Fibroblast of lung (primary cell): ENCODE measurements at regions not wholly inside any gene's neighbourhood (a gene's known extent, or its start where the extent isn't known, plus 50 kb on each side); places are given as distances from the start of the nearest gene placed in this dataset.

ENCODE experiments used
- DNase-seq, 2 donors: peaks; one replicate each; pipeline versions ENCODE4 v3.0.0 to v3.0.0-alpha.2; 2010; ENCODE audit warnings: low read depth in 2 of 2
- H2AFZ ChIP-seq: 2 replicates; pipeline ENCODE4 v1.5.1; 2012; ENCODE audit warnings: low read length, control low read depth, inconsistent platforms
- H3K27ac ChIP-seq: 2 replicates; pipeline ENCODE4 v1.5.1; 2011; ENCODE audit warnings: low read length, control low read depth; ENCODE audit not compliant: insufficient read depth
- H3K27me3 ChIP-seq: 2 replicates; pipeline ENCODE4 v1.5.1; 2011; ENCODE audit warnings: mild to moderate bottlenecking, low read length; ENCODE audit not compliant: control insufficient read depth, insufficient read depth
- H3K36me3 ChIP-seq: 2 replicates; pipeline ENCODE4 v1.5.1; 2011; ENCODE audit warnings: low read length; ENCODE audit not compliant: control insufficient read depth, insufficient read depth
- H3K4me1 ChIP-seq: 2 replicates; pipeline ENCODE4 v1.5.1; 2011; ENCODE audit warnings: low read length; ENCODE audit not compliant: control insufficient read depth, insufficient read depth; ENCODE audit errors: extremely low read depth
- H3K4me2 ChIP-seq: 2 replicates; pipeline ENCODE4 v1.5.1; 2011; ENCODE audit warnings: low read length, control low read depth; ENCODE audit not compliant: insufficient read depth; ENCODE audit errors: extremely low read depth
- H3K4me3 ChIP-seq, 4 experiments: fragments of 200-600 bp in 1 of 4; sonication (generic) in 1 of 4; replicated peaks in 1 of 4; 2 replicates each; pipeline ENCODE4 v1.5.1; 2011 to 2016; ENCODE audit warnings: low read length in 4 of 4, low read depth in 3 of 4, mild to moderate bottlenecking in 3 of 4, control low read depth in 2 of 4, inconsistent platforms in 1 of 4, mixed read lengths in 1 of 4; ENCODE audit not compliant: insufficient read depth in 1 of 4; ENCODE audit errors: control extremely low read depth in 1 of 4
- H3K79me2 ChIP-seq: 2 replicates; pipeline ENCODE4 v1.5.1; 2012; ENCODE audit warnings: mild to moderate bottlenecking, low read length, inconsistent platforms; ENCODE audit not compliant: control insufficient read depth, insufficient read depth
- H3K9ac ChIP-seq: 2 replicates; pipeline ENCODE4 v1.5.1; 2011; ENCODE audit warnings: mild to moderate bottlenecking, low read length, control low read depth; ENCODE audit not compliant: insufficient read depth
- H3K9me3 ChIP-seq: 2 replicates; pipeline ENCODE4 v1.5.1; 2012; ENCODE audit warnings: low read depth, low read length; ENCODE audit not compliant: control insufficient read depth, insufficient read depth
- H4K20me1 ChIP-seq: 2 replicates; pipeline ENCODE4 v1.5.1; 2011; ENCODE audit warnings: low read length; ENCODE audit not compliant: control insufficient read depth, insufficient read depth; ENCODE audit errors: extremely low read depth
- EZH2 ChIP-seq: IDR thresholded peaks from 2 replicates; pipeline ENCODE4 v1.5.1; 2012; ENCODE audit warnings: low read length, control low read depth, mild to moderate bottlenecking; ENCODE audit errors: missing control alignments
- TF ChIP-seq, protein P1 (sequence below), 2 donors: IDR thresholded peaks in 1 of 2; conservative IDR thresholded peaks in 1 of 2; 1 replicate in 1 of 2; 2 replicates in 1 of 2; pipeline ENCODE4 v1.5.1; 2011 to 2012; ENCODE audit warnings: low read length in 2 of 2, control low read depth in 1 of 2, inconsistent platforms in 1 of 2, low read depth in 1 of 2, mild to moderate bottlenecking in 1 of 2

DNA sequence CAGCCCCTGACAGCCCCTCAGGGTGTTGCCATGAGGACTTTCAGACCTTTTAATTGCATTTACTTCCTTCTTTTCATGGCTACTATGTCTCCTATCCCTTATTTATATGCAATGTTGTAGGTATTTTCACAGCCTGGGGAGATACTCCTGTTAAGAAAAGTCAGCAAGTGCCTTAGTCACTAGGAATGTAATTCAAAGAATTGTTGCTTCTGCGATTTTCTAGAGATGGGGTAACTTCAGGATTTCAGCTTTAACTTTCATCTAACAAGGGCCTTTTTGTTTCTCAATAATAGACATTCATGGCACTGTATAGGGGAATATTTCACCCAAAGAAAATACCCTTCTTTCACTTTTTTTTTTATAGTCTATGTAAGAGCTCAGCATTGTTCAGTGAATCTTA, 533.3 kb upstream of the MIS18BP1 start:
- H3K27ac ChIP-seq = no peak overlapping the region
- no peaks in the 10 kb centered on the region for H3K4me1 ChIP-seq
- no peaks in the 10 kb centered on the region for H3K36me3 ChIP-seq
- H4K20me1 ChIP-seq = no peaks in the 10 kb centered on the region
- H3K27me3 ChIP-seq = no peaks in the 10 kb centered on the region
- TF ChIP-seq, protein P1, sequence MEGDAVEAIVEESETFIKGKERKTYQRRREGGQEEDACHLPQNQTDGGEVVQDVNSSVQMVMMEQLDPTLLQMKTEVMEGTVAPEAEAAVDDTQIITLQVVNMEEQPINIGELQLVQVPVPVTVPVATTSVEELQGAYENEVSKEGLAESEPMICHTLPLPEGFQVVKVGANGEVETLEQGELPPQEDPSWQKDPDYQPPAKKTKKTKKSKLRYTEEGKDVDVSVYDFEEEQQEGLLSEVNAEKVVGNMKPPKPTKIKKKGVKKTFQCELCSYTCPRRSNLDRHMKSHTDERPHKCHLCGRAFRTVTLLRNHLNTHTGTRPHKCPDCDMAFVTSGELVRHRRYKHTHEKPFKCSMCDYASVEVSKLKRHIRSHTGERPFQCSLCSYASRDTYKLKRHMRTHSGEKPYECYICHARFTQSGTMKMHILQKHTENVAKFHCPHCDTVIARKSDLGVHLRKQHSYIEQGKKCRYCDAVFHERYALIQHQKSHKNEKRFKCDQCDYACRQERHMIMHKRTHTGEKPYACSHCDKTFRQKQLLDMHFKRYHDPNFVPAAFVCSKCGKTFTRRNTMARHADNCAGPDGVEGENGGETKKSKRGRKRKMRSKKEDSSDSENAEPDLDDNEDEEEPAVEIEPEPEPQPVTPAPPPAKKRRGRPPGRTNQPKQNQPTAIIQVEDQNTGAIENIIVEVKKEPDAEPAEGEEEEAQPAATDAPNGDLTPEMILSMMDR (conservative IDR thresholded peaks at IDR 0.05 in 1 of 2, IDR thresholded peaks at IDR 0.05 in 1 of 2; ENCODE audit: low read depth in 1 of 2, low read length in 2 of 2) = no peak
- TF ChIP-seq EZH2 = no peak
- H3K9me3 ChIP-seq = no peaks in the 10 kb centered on the region
- no peak for DNase-seq
- H2AFZ ChIP-seq = no peak overlapping the region
- no peak overlapping the region for H3K4me3 ChIP-seq
- no peak overlapping the region for H3K4me2 ChIP-seq
- no peak overlapping the region for H3K9ac ChIP-seq
- no peaks in the 10 kb centered on the region for H3K79me2 ChIP-seq

DNA sequence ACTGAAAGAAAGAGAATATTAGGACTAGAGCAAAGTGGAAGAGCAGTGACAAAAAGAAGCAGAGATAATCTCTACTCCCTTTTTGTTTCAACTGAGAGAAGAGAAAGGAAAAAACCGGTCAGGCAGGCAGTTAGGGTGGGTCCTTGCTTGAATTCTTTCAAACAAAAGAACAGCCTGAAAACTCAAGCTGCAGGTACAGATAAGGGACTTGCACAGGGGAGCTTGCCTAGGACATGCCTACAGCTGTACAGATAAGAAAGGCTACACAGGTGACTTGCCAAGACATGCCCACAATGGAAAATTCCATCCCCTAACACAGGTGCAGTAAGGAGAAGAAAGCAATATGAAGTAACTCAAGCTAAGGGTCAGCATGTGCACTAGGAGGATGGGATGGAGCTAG, 532.2 kb upstream of the MIS18BP1 start:
- H3K79me2 ChIP-seq = no peaks in the 10 kb centered on the region
- H3K27ac ChIP-seq = no peak overlapping the region
- no peaks in the 10 kb centered on the region for H3K36me3 ChIP-seq
- no peak overlapping the region for H3K4me3 ChIP-seq
- no peaks in the 10 kb centered on the region for H3K9me3 ChIP-seq
- H3K4me1 ChIP-seq = no peaks in the 10 kb centered on the region
- TF ChIP-seq EZH2 = no peak
- TF ChIP-seq, protein P1 (conservative IDR thresholded peaks at IDR 0.05 in 1 of 2, IDR thresholded peaks at IDR 0.05 in 1 of 2; ENCODE audit: low read depth in 1 of 2, low read length in 2 of 2) = no peak
- DNase-seq = no peak
- no peaks in the 10 kb centered on the region for H4K20me1 ChIP-seq
- H2AFZ ChIP-seq = no peak overlapping the region
- no peaks in the 10 kb centered on the region for H3K27me3 ChIP-seq
- H3K9ac ChIP-seq = no peak overlapping the region
- H3K4me2 ChIP-seq = no peak overlapping the region

DNA sequence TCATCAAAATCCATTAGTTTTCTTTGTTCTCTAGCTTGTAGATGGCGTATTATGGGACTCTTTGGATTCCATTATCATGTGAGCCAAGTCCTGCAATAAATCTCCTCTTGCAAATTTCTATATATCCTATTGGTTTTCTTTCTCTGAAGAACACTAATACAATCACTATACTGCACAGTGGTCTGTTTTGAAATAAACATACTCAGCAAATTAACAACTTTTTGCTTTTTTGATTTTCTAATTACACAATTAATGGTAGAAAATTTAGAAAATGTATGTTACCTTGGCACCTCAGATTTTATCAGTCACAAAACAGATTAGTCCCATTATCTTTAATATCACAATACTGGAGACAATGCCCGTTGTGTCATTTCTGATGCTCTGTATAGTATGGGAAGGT, 513.2 kb upstream of the MIS18BP1 start:
- Histone ChIP-seq H3K9me3 (no peaks in the 10 kb centered on the region), H4K20me1 (no peaks in the 10 kb centered on the region), H2AFZ (no peak overlapping the region), H3K27ac (no peak overlapping the region), H3K4me3 (no peak overlapping the region), H3K79me2 (no peaks in the 10 kb centered on the region), H3K4me2 (no peak overlapping the region), H3K9ac (no peak overlapping the region), H3K36me3 (no peaks in the 10 kb centered on the region), H3K27me3 (no peaks in the 10 kb centered on the region), H3K4me1 (no peaks in the 10 kb centered on the region)
- no peak for DNase-seq
- TF ChIP-seq EZH2 = no peak
- TF ChIP-seq, protein P1 (conservative IDR thresholded peaks at IDR 0.05 in 1 of 2, IDR thresholded peaks at IDR 0.05 in 1 of 2; ENCODE audit: low read depth in 1 of 2, low read length in 2 of 2) = no peak
